Mucosa of descending colon (tissue), 3 donors: ENCODE measurements at regions not wholly inside any gene's neighbourhood (a gene's known extent, or its start where the extent isn't known, plus 50 kb on each side); places are given as distances from the start of the nearest gene placed in this dataset.
A peak's percentile ranks its signal among the peaks of the same experiment; 100 is the strongest.
"Not testable (repeated sequence)": the region's sequence is repeated elsewhere in the genome, so short reads cannot be mapped to it uniquely, and the experiment has no call there.

Experiments used
- ATAC-seq: fragments of 200-7000 bp; cut with Tn5 transposase; one replicate; pipeline ENCODE4 v1.9.1; 2020; ENCODE audit warnings: mild to moderate bottlenecking, moderate library complexity
- DNase-seq, 3 donors: peaks; one replicate each; pipeline ENCODE4 v3.0.0-alpha.2; 2020
- H3K36me3 ChIP-seq: fragments of 200-600 bp; one replicate; pipeline ENCODE4 v1.8.0; 2021; ENCODE audit warnings: low read depth, mild to moderate bottlenecking
- H3K4me1 ChIP-seq: fragments of 200-600 bp; one replicate; pipeline ENCODE4 v1.8.0; 2021; ENCODE audit warnings: low read depth, mild to moderate bottlenecking
- H3K4me3 ChIP-seq: fragments of 200-600 bp; one replicate; pipeline ENCODE4 v1.8.0; 2021; ENCODE audit warnings: mild to moderate bottlenecking
- H3K9me3 ChIP-seq: fragments of 200-600 bp; one replicate; pipeline ENCODE4 v1.8.0; 2021; ENCODE audit warnings: mild to moderate bottlenecking
- CTCF ChIP-seq: fragments of 200-600 bp; IDR thresholded peaks from one replicate; pipeline ENCODE4 v1.8.0; 2022; ENCODE audit warnings: antibody characterized with exemption, mild to moderate bottlenecking
- intact Hi-C, 2 donors: fragments of 100-400 bp; cut with DNase I in 1 of 2; cut with micrococcal nuclease in 1 of 2; formaldehyde crosslinking; loops; one replicate each; pipeline versions ENCODE4 v1.11.0 to v1.11.1; 2022; cut with DNase I, micrococcal nuclease
- donor health status: DM: no; HTN: no; CAD: no; lungs with moderate emphysema.
- donor health status: DM: no; HTN: no; CAD: no.
- donor health status: DM: no; HTN: yes; CAD: no.

GRCh38 chr15:62862717-62863116 is 179.8 kb upstream of the TPM1 start:
- Histone ChIP-seq H3K9me3 (no peaks in the 10 kb centered on the region), H3K4me3 (no peak overlapping the region), H3K4me1 (no peaks in the 10 kb centered on the region), H3K36me3 (no peaks in the 10 kb centered on the region)
- TF ChIP-seq CTCF: no peak
- ATAC-seq (no peak), DNase-seq (no peak)
- intact Hi-C loops: no loop called here

- no peak for ATAC-seq
- H3K36me3 ChIP-seq: no peaks in the 10 kb centered on the region
- no peak for DNase-seq
- H3K9me3 ChIP-seq: no peaks in the 10 kb centered on the region
- TF ChIP-seq CTCF: no peak
- H3K4me1 ChIP-seq: peaks cover 12% of the 10 kb centered on the region
- H3K4me3 ChIP-seq: no peak overlapping the region
- intact Hi-C loops: no loop called here
Observed at GRCh38 chr15:62866366-62866765, 176.2 kb upstream of the TPM1 start.

GRCh38 chr15:62867844-62868243 is 174.7 kb upstream of the TPM1 start:
- peaks cover 12% of the 10 kb centered on the region for H3K4me1 ChIP-seq
- no peak for ATAC-seq
- intact Hi-C loops: no loop called here
- no peak for TF ChIP-seq CTCF
- DNase-seq: no peak
- H3K4me3 ChIP-seq: no peak overlapping the region
- no peaks in the 10 kb centered on the region for H3K36me3 ChIP-seq
- no peaks in the 10 kb centered on the region for H3K9me3 ChIP-seq

GRCh38 chr15:62868507-62868906 is 174.0 kb upstream of the TPM1 start:
- Histone ChIP-seq H3K4me3 (no peak overlapping the region), H3K36me3 (no peaks in the 10 kb centered on the region), H3K4me1 (peaks cover 12% of the 10 kb centered on the region), H3K9me3 (no peaks in the 10 kb centered on the region)
- intact Hi-C loops: no loop called here
- peak in 1 of 3 donors; percentile 38 for DNase-seq
- TF ChIP-seq CTCF: no peak
- ATAC-seq: peak; percentile 59

GRCh38 chr15:62869116-62869515 is 173.4 kb upstream of the TPM1 start:
- H3K9me3 ChIP-seq: no peaks in the 10 kb centered on the region
- DNase-seq: no peak
- no peak for TF ChIP-seq CTCF
- intact Hi-C loops: no loop called here
- H3K4me3 ChIP-seq: no peak overlapping the region
- H3K4me1 ChIP-seq: peaks cover 12% of the 10 kb centered on the region
- H3K36me3 ChIP-seq: no peaks in the 10 kb centered on the region
- ATAC-seq: no peak

GRCh38 chr15:62870216-62870615 is 172.3 kb upstream of the TPM1 start:
- intact Hi-C loops: no loop called here
- Histone ChIP-seq H3K4me3 (no peak overlapping the region), H3K36me3 (no peaks in the 10 kb centered on the region), H3K9me3 (no peaks in the 10 kb centered on the region), H3K4me1 (peaks cover 12% of the 10 kb centered on the region)
- DNase-seq: no peak
- no peak for TF ChIP-seq CTCF
- ATAC-seq: peak; percentile 74

GRCh38 chr15:62870701-62871100 is 171.8 kb upstream of the TPM1 start:
- H3K9me3 ChIP-seq, DNase-seq, H3K4me3 ChIP-seq, ATAC-seq, H3K36me3 ChIP-seq, intact Hi-C loops: not testable (repeated sequence)
- peaks cover 12% of the 10 kb centered on the region for H3K4me1 ChIP-seq
